HG03378 (cell line): ENCODE measurements at regions not wholly inside any gene's neighbourhood (a gene's known extent, or its start where the extent isn't known, plus 50 kb on each side); places are given as distances from the start of the nearest gene placed in this dataset.
A peak's percentile ranks its signal among the peaks of the same experiment; 100 is the strongest.

ENCODE experiments used
- ATAC-seq: cut with Tn5 transposase; IDR thresholded peaks from one replicate; pipeline ENCODE4 v1.9.1; 2021; ENCODE audit warnings: mild to moderate bottlenecking, moderate library complexity; ENCODE audit not compliant: unreplicated experiment

DNA sequence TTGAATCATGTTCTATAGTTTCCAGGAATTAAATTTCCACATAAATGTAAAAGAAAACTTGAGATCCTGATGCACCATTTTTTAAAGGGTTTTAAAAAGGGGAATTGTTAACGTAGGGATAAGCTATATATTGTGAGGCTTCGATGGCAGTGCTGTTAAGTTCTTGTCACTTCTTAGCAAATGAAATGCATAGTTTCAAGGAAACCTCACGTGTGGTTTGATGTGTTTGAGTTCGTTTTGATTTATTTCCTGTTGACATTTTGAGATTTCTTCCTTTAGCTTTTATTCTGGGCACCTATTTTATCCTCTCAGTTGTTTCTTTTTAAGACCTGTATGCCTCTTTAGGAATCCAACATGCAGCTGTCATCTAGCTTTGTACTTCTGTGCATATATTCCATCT is 301.0 kb downstream of the DOCK8 start:
- no peak for ATAC-seq

DNA sequence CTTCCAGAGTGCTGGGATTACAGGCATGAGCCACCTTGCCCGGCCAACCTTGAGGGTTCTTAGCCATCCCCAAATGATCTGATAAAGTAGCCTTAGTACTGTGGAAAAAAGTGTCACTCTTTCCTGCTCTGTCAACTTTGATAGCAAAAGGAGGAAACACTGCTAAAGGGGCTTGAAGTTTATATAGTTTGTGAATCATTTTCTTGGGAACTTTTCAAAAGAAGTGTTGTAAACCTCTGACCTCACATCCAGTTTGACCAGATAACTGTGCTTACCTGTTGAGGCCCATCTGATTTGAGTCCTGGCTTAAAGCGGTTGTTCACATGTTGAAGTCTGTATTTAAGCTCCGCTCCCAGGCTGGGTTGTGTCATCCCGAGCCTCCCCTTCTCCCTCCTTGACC is 303.3 kb downstream of the DOCK8 start:
- ATAC-seq: no peak

- no peak for ATAC-seq
Measured at GRCh38 chr9:518540-518939, 303.9 kb downstream of the DOCK8 start.

DNA sequence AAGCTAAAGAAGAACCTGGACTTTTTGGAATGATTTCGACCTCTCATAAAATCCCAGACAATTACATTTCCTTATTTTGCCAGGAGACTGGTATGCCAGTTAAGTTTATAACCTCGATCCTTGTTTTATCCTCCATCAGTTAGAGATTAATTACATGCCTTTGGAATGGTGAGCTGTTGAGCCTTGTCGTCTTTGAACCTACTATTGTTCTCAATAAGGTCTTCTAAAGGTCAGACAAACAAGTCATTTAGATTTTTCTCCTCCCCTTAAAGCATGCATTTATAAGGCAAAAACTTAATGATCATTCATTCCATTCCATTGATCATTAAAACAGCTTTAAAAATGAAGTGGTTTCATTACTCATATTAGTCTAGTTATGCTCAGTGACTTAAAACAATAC is 304.9 kb downstream of the DOCK8 start:
- no peak for ATAC-seq

DNA sequence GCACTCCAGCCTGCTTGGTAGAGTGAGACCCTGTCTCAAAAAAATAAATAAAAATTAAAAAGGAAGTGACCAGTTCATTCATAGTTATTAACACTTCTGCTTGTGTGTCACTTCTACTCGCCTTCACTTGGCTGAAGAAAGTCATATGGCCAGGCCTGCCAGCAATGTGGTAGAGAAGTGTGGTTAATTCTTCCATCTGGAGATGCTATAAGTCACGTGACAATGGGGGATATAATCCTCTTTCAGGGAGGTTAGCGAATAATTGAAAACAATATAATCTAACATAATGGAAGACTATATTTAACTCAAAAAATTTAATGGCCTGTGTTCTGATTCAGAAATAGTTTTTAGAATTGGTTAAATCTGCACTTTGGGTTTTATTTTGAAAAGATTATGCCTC is 305.6 kb downstream of the DOCK8 start:
- no peak for ATAC-seq

GRCh38 chr9:522190-522589 is 307.5 kb downstream of the DOCK8 start:
- ATAC-seq: no peak

- ATAC-seq: no peak
Measured at GRCh38 chr9:522658-523057, 308.0 kb downstream of the DOCK8 start.

- ATAC-seq: no peak
Measured at GRCh38 chr9:523444-523843, 308.8 kb downstream of the DOCK8 start.

- ATAC-seq: no peak
Measured at GRCh38 chr9:524008-524407, 309.3 kb downstream of the DOCK8 start.

GRCh38 chr9:526904-527591 is 312.4 kb downstream of the DOCK8 start:
- ATAC-seq: peak; percentile 83

GRCh38 chr9:529731-530130 is 311.8 kb upstream of the DMRT1 start:
- no peak for ATAC-seq

GRCh38 chr9:530681-531080 is 310.8 kb upstream of the DMRT1 start:
- ATAC-seq: no peak

DNA sequence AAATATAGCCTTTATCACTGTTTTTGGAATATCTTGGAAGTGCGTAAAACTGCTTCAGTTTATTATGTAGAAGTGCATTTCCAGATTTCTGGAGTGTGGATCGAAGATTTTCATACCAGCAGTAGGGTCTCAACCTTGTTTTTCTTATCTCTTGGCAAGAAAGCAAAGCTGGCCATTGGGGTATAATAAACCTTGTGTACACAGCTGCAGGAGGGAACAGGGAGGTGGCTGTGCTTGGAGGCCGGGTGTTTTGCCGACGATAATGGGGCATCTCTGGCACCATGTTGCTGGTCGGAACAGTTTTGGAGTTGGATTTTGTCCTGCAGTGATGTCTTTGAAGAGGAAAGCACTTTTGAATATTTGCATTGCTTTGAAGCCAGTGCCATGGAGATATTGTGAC is 308.8 kb upstream of the DMRT1 start:
- ATAC-seq: no peak

GRCh38 chr9:534886-535285 is 306.6 kb upstream of the DMRT1 start:
- no peak for ATAC-seq

DNA sequence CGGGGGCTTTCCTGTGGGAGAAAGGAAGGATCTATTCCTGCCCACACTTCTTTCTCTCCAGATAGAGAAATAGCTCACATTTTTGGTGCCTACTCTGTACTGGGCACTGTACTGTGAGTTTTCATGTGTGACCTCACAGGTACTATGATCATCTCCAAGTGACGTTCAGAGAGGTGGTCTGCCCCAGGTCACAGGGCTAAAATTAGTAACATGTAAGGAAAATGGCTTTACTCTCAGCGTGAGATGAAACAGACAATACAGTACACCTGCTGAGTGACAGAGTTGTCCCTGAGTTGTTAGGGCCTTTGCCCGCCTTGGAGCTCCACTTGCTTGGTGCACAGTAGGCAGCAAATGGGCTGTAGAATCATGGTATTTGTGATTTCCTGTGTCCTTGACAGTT is 306.1 kb upstream of the DMRT1 start:
- ATAC-seq: no peak

DNA sequence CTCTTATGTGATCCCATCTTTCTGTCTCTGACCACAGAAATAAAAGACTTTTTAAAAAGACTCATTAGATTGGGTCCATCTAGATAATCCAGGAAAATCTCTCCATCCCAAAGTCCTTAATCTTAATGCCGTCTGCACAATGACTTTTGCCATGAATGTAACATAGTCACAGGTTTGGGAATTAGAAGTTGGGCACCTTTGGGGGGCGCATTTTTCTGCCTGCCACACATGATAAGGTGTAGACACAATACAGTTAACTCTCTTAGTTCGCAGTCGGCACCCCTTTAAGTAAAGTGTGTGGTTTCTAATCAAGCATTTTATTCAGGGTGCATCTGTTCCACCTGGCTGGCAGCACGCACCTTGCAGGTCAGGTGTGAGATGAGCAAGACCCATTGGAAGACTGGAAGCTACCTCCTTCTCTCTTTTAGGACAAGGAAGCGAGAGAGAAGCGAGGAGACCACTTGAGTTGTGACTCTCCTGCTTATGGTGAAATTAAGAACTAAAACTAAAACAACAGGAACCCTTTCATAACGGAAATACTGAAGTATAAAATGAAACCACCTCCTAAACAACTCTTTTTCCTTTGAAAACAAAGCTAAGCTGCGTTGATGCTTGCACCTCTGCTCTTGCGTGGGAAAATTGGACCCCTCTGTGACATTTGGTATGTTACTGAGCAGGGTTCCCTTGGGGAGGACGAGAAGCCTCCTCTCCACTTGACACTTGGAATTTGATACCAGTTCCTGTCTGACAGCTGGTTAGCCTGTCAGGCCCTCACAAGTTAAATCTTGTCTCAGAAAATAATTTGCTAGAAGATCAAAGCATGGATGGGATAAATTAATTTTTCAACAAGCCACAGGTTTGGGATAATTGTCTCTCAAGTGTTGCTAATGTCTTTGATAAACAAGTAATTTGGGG is 304.6 kb upstream of the DMRT1 start:
- no peak for ATAC-seq

DNA sequence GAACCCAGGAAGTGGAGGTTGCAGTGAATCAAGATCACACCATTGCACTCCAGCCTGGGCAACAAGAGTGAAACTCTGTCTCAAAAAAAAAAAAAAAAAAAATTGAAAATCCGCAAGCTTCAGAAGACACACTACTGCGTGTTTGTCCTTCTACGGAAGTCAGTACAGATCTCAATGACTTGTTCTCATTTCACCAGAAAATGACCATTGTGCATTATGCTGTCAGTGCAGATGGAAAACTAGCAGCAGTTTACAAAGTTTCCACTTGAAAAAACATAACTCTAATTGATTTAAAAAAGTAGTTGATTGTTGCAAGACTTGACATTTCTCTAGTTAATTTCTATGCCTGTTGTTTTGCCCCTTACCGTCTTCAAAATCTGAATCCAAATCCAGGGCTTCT is 298.0 kb upstream of the DMRT1 start:
- ATAC-seq: no peak

GRCh38 chr9:545480-545879 is 296.0 kb upstream of the DMRT1 start:
- no peak for ATAC-seq

GRCh38 chr9:546235-546634 is 295.3 kb upstream of the DMRT1 start:
- no peak for ATAC-seq

DNA sequence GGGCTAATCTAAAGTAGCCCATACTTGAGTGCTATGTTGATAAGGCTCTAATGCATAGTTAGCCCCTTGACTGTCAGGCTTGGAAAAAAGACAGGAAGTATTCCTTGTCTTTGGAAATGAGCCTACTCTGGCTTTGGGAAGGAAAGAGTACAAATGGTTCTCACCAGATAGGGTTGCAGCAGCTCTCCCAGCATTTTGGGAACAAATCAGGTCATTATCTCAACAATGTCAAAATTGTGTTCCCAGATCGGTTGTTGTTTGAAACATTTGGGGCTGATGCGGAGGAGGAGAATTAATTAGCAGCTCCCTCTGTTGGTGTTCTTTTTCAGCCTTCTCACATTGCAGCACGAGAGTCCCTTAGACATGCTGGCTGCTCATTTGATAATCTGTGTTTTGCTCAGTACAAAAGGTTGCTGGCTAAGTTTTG is 294.7 kb upstream of the DMRT1 start:
- ATAC-seq: no peak

- no peak for ATAC-seq
Measured at GRCh38 chr9:547314-547713, 294.2 kb upstream of the DMRT1 start.

DNA sequence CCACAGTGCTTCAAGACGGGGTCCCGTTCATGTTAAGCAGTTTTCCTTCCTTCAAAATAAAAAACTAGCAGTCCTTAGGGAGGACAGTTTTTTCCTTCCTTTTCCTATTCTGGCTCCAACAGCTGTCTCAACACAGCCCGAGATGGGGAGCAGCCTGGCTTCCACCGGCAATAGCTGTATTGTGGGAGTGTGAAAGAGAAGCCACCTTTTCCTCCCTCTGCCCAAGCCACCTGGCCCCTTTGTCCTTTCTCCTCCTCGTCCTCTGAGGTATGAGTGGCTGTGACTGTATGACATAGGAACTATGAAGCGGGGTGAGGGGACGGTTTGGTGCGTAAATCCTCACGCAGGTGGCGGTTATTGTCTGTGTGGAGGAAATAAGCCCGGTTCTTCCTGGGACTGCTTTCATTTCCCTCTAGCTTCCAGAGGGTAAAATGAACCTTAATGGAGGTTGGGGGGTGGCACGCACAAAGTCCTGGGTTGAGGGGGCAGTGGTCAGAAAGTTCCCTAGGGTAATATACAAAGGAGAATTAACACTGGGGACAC is 292.0 kb upstream of the DMRT1 start:
- no peak for ATAC-seq
